WERI-Rb-1 (cell line): ENCODE measurements at regions not wholly inside any gene's neighbourhood (a gene's known extent, or its start where the extent isn't known, plus 50 kb on each side); places are given as distances from the start of the nearest gene placed in this dataset.

Experiments
- DNase-seq: peaks from one replicate; pipeline ENCODE4 v3.0.0-alpha.2; 2020
- H3K27ac ChIP-seq: fragments of 250-450 bp; sonication (Bioruptor Pico); 2 replicates; pipeline ENCODE4 v1.5.1; 2020; ENCODE audit warnings: mild to moderate bottlenecking, moderate library complexity
- H3K27me3 ChIP-seq: fragments of 250-450 bp; sonication (Bioruptor Pico); 2 replicates; pipeline ENCODE4 v1.5.1; 2021; ENCODE audit warnings: mild to moderate bottlenecking, low read depth, moderate library complexity; ENCODE audit not compliant: insufficient read depth, severe bottlenecking
- H3K36me3 ChIP-seq: fragments of 250-450 bp; sonication (Bioruptor Pico); 2 replicates; pipeline ENCODE4 v1.5.1; 2020; ENCODE audit warnings: mild to moderate bottlenecking, moderate library complexity
- H3K4me3 ChIP-seq: 2 replicates; pipeline ENCODE4 v1.5.1; 2011; ENCODE audit warnings: low read depth, mild to moderate bottlenecking, control low read depth, low read length
- H3K9me3 ChIP-seq: fragments of 250-450 bp; sonication (Bioruptor Pico); 2 replicates; pipeline ENCODE4 v1.5.1; 2021; ENCODE audit warnings: mild to moderate bottlenecking, moderate library complexity; ENCODE audit not compliant: severe bottlenecking
- CTCF ChIP-seq: IDR thresholded peaks from 2 replicates; pipeline ENCODE4 v1.5.1; 2011; ENCODE audit warnings: low read depth, mild to moderate bottlenecking, control low read depth, inconsistent platforms, low read length

GRCh38 chr1:55381983-55382382, 166.8 kb upstream of the USP24 start:
- H3K27ac ChIP-seq = no peak overlapping the region
- DNase-seq = no peak
- H3K9me3 ChIP-seq = no peaks in the 10 kb centered on the region
- no peaks in the 10 kb centered on the region for H3K27me3 ChIP-seq
- no peak overlapping the region for H3K4me3 ChIP-seq
- no peaks in the 10 kb centered on the region for H3K36me3 ChIP-seq
- TF ChIP-seq CTCF = no peak

- Histone ChIP-seq H3K27ac (no peak overlapping the region), H3K9me3 (no peaks in the 10 kb centered on the region), H3K36me3 (no peaks in the 10 kb centered on the region), H3K4me3 (no peak overlapping the region), H3K27me3 (no peaks in the 10 kb centered on the region)
- no peak for TF ChIP-seq CTCF
- no peak for DNase-seq
Observed at GRCh38 chr1:55381491-55381890, 166.3 kb upstream of the USP24 start.

GRCh38 chr1:55380355-55380970, 165.3 kb upstream of the USP24 start:
- Histone ChIP-seq H3K27me3 (no peaks in the 10 kb centered on the region), H3K9me3 (no peaks in the 10 kb centered on the region), H3K4me3 (no peak overlapping the region), H3K36me3 (no peaks in the 10 kb centered on the region), H3K27ac (no peak overlapping the region)
- TF ChIP-seq CTCF = no peak
- no peak for DNase-seq

DNA sequence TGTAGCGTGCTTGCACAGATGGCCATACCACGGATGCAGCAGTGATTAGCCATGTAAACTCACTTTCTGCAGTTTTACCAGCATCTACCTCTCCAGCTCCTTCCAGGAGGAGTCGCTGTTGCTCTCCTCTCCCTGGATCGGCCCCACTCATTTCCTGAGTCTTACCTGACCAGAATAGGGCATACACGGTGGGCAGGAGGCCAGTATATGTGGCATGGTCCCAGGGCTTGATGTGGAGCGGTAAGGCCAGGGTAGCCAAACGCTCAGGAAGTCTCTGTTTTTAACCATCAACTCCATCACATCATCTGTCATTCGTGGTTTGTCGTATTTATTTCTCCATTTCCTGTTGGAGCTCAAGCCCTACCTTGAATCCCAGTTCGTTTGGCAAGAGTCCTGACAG, 163.4 kb upstream of the USP24 start:
- H3K36me3 ChIP-seq = no peaks in the 10 kb centered on the region
- no peak overlapping the region for H3K4me3 ChIP-seq
- H3K9me3 ChIP-seq = no peaks in the 10 kb centered on the region
- peak; percentile 93 for TF ChIP-seq CTCF
- peak; percentile 64 for DNase-seq
- no peak overlapping the region for H3K27ac ChIP-seq
- no peaks in the 10 kb centered on the region for H3K27me3 ChIP-seq

GRCh38 chr1:55376897-55377296, 161.7 kb upstream of the USP24 start:
- Histone ChIP-seq H3K27ac (no peak overlapping the region), H3K9me3 (no peaks in the 10 kb centered on the region), H3K4me3 (no peak overlapping the region), H3K27me3 (no peaks in the 10 kb centered on the region), H3K36me3 (no peaks in the 10 kb centered on the region)
- no peak for DNase-seq
- no peak for TF ChIP-seq CTCF

- Histone ChIP-seq H3K36me3 (no peaks in the 10 kb centered on the region), H3K27me3 (peaks cover 6% of the 10 kb centered on the region), H3K4me3 (no peak overlapping the region), H3K9me3 (no peaks in the 10 kb centered on the region), H3K27ac (no peak overlapping the region)
- DNase-seq = peak; percentile 23
- peak; percentile 92 for TF ChIP-seq CTCF
Observed at GRCh38 chr1:55375617-55376258, 160.6 kb upstream of the USP24 start.
